ENCODE measurements at regions not wholly inside any gene's neighbourhood (a gene's known extent, or its start where the extent isn't known, plus 50 kb on each side); places are given as distances from the start of the nearest gene placed in this dataset.

DNA sequence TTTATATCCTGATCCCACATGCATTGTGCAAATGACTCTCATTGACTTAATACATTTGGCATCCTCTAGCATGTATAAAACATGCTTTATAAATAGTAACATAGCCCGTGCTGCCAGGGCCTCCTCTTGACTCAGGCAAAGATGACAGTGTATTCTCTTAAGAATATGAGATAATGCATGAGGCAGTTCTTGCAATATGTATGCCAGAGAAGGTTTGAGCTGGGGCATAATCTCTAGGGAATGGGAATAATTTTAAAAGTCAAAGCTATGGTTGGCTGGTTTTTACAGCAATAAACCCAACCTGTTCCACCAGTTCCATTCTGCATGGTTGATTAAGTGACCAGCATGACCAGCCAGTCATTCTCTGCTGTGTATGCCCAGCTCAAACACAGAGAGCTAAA lies 179.0 kb upstream of the PFN2 start:
- ChIA-PET POLR2A (interaction anchor here (0.5 to 1.2 kb wide), 2 partner anchors 11 to 17 kb away, joined by 3 to 7 read pairs; no protein-coding TSS in a partner anchor), CTCF (interaction anchor here (1.1 to 1.6 kb wide), 3 partner anchors 17 to 204 kb away, joined by 3 to 4 read pairs (median 3); no protein-coding TSS in a partner anchor), RAD21 (ENCODE audit: unreplicated experiment) (no interaction called here), SMC1A (ENCODE audit: uncharacterized antibody, unreplicated experiment) (interaction anchor here (0.7 to 2.5 kb wide), 8 partner anchors 8 to 173 kb away, joined by 3 to 8 read pairs (median 3); no protein-coding TSS in a partner anchor)
- Histone ChIP-seq H3K9ac (ENCODE audit: control insufficient read depth, insufficient read depth, low read length) (no peak overlapping the region), H3K27me3 (replicated peaks in 1 of 2; ENCODE audit: control insufficient read depth in 2 of 2, insufficient read depth in 2 of 2, low read length in 1 of 2) (no peaks in the 10 kb centered on the region), H3K36me3 (ENCODE audit: control insufficient read depth in 2 of 2, insufficient read depth in 2 of 2, low read length in 1 of 2) (no peaks in the 10 kb centered on the region), H3K4me1 (ENCODE audit: control insufficient read depth, insufficient read depth, low read length) (no peaks in the 10 kb centered on the region; the same call in 1 of the 2 replicates), H4K20me1 (ENCODE audit: control insufficient read depth, insufficient read depth) (no peaks in the 10 kb centered on the region), H3K79me2 (ENCODE audit: control insufficient read depth, insufficient read depth, low read length) (no peaks in the 10 kb centered on the region), H3K9me3 (replicated peaks; ENCODE audit: control insufficient read depth, insufficient read depth, low read length) (no peaks in the 10 kb centered on the region; the same call in 2 of the 3 replicates), H3K4me2 (ENCODE audit: control insufficient read depth, insufficient read depth) (no peak overlapping the region), H3K4me3 (no peak overlapping the region), H2AFZ (ENCODE audit: control insufficient read depth, low read depth, low read length) (no peak overlapping the region), H3K27ac (ENCODE audit: control insufficient read depth, insufficient read depth) (no peak overlapping the region)
- ATAC-seq (no peak; the same call in 2 of the 3 replicates), DNase-seq (ENCODE audit: low read depth, low spot score) (no peak), FAIRE-seq (no peak)
- no peak for TF ChIP-seq RUNX3 (IDR thresholded peaks at IDR 0.05; ENCODE audit: low read length)
- TF ChIP-seq PML (IDR thresholded peaks at IDR 0.05; ENCODE audit: low read length), result no peak
- TF ChIP-seq, protein P1, sequence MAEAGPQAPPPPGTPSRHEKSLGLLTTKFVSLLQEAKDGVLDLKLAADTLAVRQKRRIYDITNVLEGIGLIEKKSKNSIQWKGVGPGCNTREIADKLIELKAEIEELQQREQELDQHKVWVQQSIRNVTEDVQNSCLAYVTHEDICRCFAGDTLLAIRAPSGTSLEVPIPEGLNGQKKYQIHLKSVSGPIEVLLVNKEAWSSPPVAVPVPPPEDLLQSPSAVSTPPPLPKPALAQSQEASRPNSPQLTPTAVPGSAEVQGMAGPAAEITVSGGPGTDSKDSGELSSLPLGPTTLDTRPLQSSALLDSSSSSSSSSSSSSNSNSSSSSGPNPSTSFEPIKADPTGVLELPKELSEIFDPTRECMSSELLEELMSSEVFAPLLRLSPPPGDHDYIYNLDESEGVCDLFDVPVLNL (IDR thresholded peaks at IDR 0.05; ENCODE audit: low read depth, low read length), result no peak
- no peak for TF ChIP-seq EED (IDR thresholded peaks at IDR 0.05; ENCODE audit: low read depth)
- TF ChIP-seq YBX1 (IDR thresholded peaks at IDR 0.05), result no peak
- TF ChIP-seq, protein P2, sequence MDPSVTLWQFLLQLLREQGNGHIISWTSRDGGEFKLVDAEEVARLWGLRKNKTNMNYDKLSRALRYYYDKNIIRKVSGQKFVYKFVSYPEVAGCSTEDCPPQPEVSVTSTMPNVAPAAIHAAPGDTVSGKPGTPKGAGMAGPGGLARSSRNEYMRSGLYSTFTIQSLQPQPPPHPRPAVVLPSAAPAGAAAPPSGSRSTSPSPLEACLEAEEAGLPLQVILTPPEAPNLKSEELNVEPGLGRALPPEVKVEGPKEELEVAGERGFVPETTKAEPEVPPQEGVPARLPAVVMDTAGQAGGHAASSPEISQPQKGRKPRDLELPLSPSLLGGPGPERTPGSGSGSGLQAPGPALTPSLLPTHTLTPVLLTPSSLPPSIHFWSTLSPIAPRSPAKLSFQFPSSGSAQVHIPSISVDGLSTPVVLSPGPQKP (IDR thresholded peaks at IDR 0.05; ENCODE audit: low read depth, low read length), result no peak
- TF ChIP-seq SUPT20H (IDR thresholded peaks at IDR 0.05; ENCODE audit: borderline replicate concordance, control insufficient read depth, low read depth, low read length), result no peak
- TF ChIP-seq SPI1 (IDR thresholded peaks at IDR 0.05; ENCODE audit: borderline replicate concordance, insufficient read depth, low read depth, low read length), result no peak
- TF ChIP-seq BMI1 (IDR thresholded peaks at IDR 0.05; ENCODE audit: borderline replicate concordance), result no peak
- no peak for TF ChIP-seq ZZZ3 (IDR thresholded peaks at IDR 0.05; ENCODE audit: control insufficient read depth, insufficient read length, low read depth)
- no peak for TF ChIP-seq FOXM1 (IDR thresholded peaks at IDR 0.05; ENCODE audit: low read depth, low read length)
- no peak for TF ChIP-seq STAT3 (IDR thresholded peaks at IDR 0.05; ENCODE audit: low read depth, low read length)
- TF ChIP-seq, protein P3, sequence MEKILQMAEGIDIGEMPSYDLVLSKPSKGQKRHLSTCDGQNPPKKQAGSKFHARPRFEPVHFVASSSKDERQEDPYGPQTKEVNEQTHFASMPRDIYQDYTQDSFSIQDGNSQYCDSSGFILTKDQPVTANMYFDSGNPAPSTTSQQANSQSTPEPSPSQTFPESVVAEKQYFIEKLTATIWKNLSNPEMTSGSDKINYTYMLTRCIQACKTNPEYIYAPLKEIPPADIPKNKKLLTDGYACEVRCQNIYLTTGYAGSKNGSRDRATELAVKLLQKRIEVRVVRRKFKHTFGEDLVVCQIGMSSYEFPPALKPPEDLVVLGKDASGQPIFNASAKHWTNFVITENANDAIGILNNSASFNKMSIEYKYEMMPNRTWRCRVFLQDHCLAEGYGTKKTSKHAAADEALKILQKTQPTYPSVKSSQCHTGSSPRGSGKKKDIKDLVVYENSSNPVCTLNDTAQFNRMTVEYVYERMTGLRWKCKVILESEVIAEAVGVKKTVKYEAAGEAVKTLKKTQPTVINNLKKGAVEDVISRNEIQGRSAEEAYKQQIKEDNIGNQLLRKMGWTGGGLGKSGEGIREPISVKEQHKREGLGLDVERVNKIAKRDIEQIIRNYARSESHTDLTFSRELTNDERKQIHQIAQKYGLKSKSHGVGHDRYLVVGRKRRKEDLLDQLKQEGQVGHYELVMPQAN (conservative IDR thresholded peaks at IDR 0.05), result no peak
- TF ChIP-seq GABPA (IDR thresholded peaks at IDR 0.05; ENCODE audit: low read depth), result no peak
- intact Hi-C loops (cut with micrococcal nuclease; ENCODE audit: unreplicated experiment), result no loop called here
- WGBS (ENCODE audit: insufficient coverage, insufficient replicate concordance, low lambda C conversion rate, missing lambda C conversion rate), result 0% methylated on average over 1 of the region's 1 CpG
- BruUV-seq (replicated peaks), result no TSS peak
- in situ Hi-C loops (cut with MboI), result no loop called here
